ENCODE measurements at regions not wholly inside any gene's neighbourhood (a gene's known extent, or its start where the extent isn't known, plus 50 kb on each side); places are given as distances from the start of the nearest gene placed in this dataset.

- TF ChIP-seq CTCF (IDR thresholded peaks at IDR 0.05) (no peak), EZH2 (IDR thresholded peaks at IDR 0.05) (no peak)
Measured at GRCh38 chr15:36160351-36160750, 419.1 kb upstream of the CDIN1 start.

Data from neural progenitor cell (in vitro differentiated cells).